DMS 273 treated with DMSO at 0.1 percent for 48 hours (cell line): ENCODE measurements at regions not wholly inside any gene's neighbourhood (a gene's known extent, or its start where the extent isn't known, plus 50 kb on each side); places are given as distances from the start of the nearest gene placed in this dataset.

Experiments used
- DNase-seq: peaks from one replicate; lab custom pipeline; 2025; lab: John Stamatoyannopoulos, UW

DNA sequence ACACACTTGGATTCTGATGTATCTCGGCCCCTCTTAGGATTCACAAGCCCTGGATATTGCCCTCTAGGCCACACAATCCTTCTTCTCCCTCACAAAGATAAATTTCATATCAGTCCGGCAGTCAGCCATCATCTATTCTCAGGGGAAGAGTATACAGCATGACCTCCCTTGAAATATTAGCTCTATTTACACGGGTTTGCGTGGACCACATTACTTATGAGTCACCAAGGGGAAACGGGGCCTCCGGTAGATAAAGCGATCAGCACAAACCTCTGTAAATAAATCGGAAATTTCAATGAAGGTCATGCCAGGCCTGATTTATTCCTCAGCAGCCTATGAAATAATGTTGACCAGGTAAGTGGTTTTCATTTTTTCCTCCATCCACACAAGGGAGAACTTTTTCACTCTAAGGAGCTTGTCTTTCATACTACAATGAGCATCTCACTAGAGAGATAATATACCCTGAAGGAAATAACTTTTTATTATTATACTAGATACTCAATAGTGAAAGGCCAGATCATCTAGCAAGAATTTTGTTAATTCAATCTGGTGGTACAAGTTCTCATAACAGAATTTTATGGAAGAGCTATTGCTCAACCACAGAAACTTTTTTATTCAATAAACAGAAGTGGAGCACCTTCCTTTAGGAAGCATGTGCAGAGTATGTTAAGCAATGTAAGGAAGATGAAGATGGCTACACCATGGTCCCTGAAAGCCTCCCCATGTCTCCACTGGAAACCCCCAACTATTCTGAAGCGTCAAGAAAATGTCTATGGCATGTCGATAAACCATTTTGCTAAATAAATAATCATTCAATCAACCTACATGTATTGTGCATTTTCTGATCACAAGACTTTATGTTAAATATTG is 125.2 kb upstream of the PIK3C3 start:
- no peak for DNase-seq

DNA sequence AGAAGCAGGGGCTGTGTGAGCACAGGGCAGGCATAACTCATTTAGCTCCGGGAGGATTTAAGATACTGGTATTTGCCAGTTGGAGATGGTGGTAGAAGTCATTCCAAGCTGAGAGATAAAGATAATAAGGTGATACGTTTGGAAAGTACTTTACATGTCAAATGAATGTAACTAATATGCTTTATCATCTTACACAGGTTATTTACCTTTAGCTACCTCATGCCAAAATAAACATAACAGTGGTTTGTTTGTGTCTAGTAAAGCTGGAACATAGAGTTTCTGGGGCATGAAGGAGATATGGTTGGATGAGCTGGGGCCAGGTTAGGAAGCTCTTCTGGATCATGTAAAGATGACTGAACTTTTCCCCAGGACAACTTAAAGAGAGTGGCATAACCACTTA is 126.9 kb upstream of the PIK3C3 start:
- DNase-seq, result no peak

DNA sequence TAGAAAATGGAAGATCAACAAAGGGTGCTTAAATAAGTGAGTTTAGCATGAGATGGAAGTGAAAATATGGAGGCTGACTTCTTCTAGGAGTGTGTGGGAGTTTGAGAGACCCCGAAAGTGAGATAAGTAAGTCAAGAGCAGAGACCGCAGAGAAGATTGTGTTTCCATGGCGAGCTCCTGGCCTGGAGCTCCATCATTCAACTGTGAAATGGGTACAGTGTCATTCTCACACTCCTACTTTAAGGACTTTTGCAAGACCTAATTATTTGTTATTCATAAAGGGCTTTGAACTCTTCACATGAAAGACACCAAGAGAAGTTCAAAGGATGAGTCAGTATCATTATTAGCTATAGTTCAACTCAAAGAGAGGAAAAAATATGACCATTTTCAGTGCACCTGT is 134.2 kb upstream of the PIK3C3 start:
- DNase-seq, result no peak

DNA sequence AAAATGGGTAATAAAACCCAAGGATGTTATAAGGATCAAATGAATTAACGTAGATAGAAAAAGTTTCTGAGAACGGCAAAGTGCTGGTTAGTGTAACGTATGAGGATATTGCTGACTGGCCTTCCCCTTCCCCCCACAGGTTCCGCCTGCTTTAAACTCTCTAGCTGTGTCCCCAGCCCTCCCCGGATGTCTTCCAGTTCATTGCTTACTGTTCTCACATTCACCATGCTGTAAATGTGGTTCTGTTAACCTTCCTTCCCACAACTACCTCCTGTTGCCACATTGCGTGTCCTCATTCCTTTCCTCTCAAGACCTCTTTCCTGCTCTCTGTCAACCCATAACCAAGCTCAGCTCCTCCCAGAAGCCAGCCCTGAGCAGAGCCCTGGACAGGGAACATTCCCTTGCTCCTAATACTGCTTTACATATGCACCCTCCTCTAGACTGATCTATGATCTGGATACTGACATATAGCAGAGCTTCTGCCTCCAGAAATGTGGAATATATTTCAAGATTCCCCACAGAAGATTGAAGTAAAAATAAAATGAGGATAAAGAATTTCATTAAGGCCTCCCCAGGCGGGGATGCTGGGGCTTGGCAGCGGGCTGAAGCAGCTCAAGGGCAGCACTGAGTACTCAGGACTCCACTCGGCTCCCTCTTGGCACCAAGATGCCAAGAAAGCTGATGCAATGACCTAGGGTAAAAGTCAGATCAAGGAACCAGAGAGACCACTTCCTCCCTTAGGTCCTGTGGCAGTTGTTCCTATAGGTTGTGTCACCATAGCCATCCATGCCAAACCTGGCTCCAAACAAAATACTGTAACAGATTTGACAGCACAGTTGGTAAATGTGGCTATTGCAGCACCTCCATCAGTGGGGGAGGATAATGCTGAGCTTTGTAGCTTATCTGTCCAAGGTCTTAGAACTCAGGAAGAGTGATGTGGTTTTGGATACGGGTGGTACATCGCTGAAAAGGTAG is 136.4 kb upstream of the PIK3C3 start:
- no peak for DNase-seq

DNA sequence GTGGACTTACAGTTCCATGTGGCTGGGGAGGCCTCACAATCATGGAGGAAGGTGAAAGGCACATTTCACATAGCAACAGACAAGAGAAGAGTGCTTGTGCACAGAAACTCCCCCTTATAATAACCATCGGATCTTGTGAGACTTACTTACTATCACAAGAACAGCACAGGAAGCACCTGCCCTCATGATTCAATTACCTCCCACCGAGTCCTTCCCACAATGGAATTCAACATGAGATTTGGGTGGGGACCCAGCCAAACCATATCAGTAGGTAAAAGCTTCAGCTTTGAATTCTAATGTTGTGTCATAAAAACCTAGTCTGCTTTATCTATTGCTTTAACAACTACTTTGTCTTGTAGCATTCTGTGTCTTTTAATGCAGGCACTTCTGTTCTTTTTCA is 140.4 kb upstream of the PIK3C3 start:
- DNase-seq, result no peak

DNA sequence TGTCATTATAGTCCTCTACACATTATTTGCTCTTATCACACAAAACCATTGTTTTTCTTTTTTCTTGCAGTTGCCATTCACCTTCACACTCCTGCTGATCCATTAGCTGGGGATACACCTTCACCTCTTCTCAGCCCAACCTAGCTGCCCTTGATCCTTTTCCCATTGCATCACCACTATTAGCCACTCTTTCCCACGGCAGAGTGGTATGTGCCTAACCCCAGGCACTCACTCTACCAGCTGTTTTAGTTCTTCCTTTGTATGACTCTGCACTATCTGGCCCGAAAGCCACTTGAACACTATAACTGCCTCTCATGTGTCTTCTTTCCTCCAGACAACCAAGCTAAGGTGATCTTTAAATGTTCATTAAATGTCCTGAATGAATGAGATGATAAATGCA is 145.4 kb upstream of the PIK3C3 start:
- DNase-seq, result no peak

DNA sequence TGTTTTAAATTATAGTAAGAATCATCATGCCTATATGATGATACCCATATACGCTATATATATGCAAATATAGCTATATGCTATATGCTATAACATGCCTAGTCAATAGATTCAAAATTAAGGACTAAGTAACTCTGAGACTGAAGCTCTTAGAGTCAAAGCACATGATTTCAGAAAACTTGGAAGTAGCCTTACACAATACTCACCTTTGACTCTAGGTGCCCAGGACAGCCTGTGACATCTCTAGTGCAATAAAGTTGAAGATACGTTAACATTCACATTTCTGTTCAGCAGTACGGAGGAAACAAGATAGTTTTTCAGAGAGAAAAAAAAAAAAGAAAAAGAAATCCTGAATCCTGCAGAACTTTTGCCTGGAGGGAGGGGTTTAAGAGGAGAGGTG is 149.7 kb upstream of the PIK3C3 start:
- no peak for DNase-seq

DNA sequence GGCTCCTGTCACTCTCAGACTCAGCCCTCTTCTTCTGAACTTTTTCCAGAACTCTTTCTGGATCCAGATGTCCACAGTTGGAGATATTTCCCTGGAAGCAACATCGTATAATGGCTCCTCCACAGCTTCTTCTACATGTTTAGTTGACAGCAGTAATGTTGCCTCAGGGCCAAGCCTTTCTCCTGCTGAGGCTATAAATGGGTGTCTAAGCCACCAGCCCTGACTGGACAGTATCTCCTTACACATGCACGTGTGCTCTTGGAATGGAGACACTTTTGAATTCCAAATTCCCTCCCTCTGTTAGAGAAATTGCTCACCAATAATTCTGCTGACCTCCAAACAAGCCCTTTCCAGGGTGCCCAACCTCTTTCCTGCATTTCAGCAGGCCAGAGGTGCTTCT is 156.2 kb upstream of the PIK3C3 start:
- DNase-seq, result no peak

DNA sequence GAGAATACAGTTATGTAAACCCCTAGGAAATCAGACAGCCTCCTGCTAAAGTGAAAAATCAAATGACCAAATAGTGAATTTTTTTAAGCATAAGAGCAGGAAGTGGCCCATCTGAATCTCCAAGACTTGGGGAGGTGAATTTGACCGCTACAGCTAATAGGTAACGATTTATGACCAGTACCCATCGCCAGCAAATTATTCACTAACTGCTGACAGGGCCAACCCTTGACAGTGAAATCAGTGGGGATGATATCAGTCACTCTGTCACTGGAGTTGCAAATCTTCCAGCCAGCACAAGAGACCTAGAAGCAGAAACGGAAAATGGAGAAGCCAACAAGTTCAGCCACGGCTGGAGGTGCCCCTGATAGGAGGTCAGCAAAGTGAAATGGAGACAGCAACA is 164.3 kb upstream of the PIK3C3 start:
- no peak for DNase-seq

DNA sequence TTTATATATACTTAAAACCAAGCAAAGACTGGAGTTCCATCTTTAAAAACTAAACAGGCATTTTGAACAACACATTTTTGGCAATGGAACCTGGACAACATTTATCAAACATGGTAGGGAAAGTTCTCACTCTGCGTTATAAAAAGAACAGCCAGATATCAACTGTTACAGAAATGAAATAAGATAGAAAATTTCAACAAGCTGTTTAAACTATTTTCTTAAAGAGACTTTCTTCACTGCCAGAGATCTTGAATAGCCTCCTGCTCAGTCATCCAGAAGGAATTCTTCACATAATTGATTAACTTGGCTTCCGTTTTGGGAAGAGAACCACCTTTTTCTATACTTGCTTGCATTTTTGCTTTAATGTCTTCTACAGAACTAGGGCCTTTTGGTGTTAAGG is 166.0 kb upstream of the PIK3C3 start:
- no peak for DNase-seq

DNA sequence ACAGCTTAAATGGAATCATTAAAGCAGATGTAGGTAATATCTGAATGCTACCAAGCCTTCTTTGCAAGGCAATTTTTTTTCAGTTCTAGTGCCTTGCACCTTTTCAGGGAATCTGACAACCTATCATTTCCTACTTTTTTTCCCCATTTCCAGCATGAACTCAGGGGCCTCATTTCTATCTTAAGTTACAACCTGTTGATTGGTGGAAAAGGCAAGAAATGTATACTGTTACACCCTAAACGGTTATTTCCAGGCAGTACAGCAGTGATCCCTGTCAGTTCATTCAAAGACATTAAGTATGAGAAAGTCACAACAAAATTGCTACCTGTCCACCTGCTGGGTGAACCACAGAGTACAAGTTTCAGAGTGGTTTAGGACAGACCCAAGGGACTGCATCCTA is 171.2 kb upstream of the PIK3C3 start:
- no peak for DNase-seq

DNA sequence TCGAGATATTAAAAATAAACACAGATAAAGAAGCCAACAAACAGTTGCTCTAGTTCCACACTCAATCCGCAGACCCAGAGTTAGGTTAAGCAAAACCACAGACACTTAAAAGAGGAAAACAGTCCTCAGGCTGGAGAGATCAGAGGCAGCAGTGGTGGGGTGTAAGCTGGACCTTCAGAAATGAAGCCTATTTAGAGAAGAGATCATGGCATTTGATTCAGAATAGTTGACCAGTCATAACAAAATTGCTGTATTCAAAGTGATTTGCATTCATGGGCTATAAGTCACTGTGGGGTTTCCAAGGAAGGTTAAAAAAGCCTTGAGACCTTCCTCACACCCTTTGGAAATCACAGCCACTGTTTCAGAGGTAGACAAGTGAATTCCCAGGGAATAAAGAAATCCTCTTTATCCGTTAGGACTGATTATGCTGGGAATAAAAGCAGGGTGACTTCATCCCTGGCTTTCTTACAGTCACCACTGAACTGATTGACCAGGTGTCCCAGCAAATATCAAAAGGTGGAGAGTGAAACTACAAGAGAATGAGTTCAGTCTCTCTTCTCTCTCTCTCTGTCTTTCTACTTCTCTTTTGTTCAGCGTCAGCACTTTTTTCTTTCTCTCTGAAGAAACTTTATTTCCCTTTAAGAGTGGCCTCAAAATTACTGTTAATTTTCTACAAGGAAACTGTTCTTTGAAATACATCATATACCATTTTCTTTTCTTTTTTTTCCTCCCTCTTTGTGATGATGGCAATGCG is 171.8 kb upstream of the PIK3C3 start:
- DNase-seq, result no peak

DNA sequence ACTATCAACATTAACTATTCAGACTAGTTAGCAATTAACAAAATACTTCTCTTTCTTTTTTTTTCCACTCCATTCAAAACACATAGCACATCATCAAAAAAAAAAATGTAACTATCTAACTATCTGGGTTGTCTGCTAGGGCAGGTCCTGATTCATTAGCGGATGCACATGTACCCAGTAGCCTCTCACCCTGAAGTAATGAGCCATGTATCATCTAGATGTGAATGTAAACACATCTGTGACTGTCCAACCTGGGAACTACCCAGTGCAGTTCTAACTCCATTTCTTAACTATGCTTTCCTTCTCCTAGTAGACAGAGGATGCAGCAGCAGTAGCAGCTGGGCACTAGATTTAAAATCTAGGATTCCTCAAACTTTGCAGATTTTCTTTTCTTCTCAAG is 183.1 kb upstream of the PIK3C3 start:
- DNase-seq, result no peak

DNA sequence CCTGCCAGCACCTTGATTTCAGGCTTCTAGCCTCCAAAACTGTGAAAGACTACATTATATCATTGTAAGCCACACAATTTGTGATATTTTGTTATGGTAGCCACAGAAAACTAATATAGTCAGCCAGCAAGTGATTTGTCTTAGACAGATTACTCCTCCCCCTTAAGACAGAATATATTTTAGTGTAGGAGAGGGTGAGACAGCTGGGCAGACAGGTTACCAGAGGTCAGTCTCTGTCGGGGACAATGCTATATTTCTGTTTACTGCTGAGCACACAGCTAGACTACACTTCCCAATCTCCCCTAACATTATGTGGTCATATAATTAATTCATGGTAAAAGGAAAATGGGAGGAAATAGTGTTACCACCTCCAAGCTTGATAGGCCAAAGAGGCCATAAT is 185.8 kb upstream of the PIK3C3 start:
- no peak for DNase-seq

DNA sequence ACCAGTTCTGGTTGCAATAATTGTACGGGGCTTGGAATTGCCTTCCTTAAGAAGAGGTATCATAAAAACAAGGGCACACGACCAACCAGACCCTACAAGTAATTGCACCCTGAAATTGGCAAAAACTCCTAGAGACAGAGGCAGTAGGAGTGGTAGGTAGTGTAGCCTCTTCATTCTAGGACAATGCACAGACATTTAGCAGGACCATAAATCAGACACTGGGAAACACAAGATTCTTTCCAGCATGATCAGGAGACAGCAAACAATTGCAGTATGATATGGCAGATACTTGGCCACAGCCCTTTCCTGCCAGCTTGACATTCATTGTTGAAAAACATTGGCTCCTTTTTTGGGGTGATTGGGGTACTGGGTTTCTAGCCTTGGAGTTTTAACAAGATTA is 186.6 kb upstream of the PIK3C3 start:
- DNase-seq, result no peak

DNA sequence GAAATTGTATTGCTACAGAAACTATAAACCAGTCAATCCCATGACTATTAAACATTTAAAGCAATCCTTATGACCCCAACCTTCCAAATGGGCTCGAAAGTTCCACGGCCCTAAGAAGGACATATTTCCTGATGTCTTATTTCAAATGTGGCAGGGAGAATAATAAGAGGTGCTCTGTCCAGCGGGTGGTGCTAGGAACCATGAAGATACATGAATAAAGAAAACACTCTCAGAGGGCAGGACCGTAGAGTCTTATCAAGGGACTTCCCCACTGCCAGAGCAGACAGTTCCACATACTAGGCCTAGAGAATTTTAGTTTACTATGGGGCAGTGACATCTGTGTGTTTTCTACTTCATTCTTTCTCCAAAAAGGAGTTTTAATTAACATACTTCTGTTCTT is 187.1 kb upstream of the PIK3C3 start:
- DNase-seq, result no peak

DNA sequence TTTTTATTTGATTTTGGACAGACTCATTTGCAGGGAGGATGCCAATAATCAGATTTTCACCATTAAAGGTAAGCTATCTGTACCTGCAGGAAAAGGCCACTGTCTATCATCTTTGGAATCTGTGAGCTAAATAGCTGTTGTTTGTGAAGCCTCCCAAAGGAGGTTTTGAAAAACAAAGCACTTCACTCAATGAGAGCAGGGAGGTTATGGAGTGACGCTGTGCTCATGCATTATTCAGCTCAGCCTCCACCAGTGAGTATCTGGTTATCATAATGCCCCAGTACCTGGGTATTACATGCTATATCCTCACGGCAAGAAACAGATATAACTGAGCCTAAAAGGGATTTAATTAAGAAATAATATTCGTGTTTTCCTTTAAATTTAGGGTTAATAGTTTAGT is 189.6 kb upstream of the PIK3C3 start:
- DNase-seq, result no peak

DNA sequence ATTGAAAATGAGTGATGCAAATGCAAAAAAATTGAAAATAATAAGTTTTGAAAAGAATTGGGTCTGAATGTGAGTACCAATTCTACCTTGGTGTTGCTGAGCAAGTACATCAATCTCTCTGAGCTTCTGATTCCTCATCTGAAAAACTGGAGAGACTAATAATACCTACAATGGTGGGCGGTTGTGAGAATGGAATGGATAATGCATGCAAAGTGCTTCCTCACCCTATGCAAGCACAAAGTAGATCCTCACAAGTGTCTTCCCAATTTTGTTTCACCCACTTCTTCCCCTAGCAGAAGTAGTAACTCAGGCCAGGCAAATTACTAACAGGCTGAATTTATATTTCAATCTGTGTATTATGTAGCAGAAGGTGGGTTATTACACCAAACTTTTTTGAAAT is 191.7 kb upstream of the PIK3C3 start:
- no peak for DNase-seq

DNA sequence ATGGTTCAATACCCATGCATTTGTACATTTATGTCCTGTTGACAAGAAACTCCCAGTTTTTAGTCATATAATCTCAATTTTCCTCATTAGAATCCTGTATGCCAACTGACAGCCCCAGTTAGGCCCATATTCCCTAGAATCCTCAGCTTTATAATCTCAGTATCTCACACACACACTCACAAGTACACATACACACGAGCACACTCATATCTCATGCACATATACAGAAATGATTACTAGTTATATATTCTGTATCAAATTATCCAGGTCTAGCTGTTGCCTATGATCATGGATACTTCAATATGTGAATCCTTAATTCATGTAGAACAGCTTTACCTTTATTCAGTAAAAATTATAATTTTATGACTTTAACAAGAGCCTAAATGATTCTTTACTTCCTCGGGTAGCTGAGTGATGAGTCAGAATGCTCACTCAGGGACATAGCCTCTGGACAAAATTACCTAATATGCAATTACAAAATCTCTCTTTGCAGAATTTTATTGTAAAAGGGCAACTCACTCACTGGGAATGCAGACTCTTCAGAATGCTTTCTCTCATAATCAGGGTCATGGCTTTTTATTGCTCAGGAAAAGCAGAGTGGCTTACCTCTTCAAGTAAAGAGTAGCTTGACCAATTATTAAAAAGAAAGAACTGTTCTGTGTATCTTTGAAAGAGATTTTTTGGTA is 193.6 kb upstream of the PIK3C3 start:
- no peak for DNase-seq

DNA sequence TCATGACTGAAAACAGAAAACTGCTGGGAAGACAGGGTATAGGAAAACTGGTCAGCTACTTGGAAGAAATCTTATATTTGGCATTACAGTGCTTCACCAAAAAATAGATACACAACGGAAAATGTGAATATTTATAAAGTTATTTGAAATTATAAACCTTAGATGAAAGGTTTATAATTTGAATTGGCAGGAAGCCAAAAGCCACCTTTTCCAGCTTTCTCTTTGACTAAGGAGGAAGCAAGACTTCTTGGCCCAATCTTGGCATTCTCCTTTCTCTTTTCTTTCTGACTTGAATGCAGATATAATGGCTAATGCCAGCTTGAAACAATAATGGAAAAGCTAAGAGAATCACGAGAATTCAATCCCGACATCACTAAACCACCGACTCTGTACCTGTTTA is 196.5 kb upstream of the PIK3C3 start:
- no peak for DNase-seq

DNA sequence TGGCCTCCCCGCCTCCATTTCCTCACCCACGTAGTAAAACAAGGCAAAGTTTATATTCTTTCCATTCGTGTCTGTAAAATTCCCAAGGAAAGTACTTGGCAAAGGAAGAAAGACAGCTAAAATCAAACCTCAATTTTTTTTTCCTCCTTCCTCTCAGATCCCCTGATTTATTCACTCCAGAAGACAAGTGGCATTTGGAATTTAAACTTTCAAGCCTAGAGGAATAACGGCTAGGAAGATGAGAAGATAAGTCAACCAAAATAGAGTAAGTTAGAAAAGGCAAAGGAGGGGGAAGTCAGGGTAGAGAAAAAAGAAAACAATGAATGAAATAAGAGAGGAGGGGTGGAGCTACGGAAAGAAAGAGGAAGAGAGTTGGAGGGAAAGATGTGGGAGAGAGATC is 198.9 kb upstream of the PIK3C3 start:
- no peak for DNase-seq

DNA sequence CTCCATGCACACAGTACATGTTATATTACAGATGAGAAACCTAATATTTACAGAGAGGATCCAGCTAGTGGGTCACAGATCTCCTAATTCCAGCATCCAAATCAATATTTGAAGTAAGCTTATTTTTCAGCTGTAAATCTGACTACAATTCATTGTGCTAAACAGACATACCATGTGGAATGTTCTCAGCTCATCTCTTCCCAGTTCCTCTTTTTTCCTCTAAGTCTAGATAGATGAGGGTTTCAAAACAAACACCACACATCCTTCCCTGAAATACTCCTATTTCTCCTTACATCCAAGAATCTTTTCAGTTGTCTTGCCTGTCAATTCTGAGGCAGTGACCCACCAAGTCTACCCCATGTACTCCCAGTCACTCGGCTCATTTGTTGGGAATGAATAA is 200.7 kb upstream of the PIK3C3 start:
- no peak for DNase-seq
